WTC11 (cell line): ENCODE measurements at regions not wholly inside any gene's neighbourhood (a gene's known extent, or its start where the extent isn't known, plus 50 kb on each side); places are given as distances from the start of the nearest gene placed in this dataset.
A peak's percentile ranks its signal among the peaks of the same experiment; 100 is the strongest.

Source experiments
- ATAC-seq: fragments of 200-7000 bp; cut with Tn5 transposase; 2 replicates; pipeline ENCODE4 v1.10.0; 2021; ENCODE audit warnings: mild to moderate bottlenecking, moderate library complexity
- CTCF ChIA-PET: fragments of 300-600 bp; sonication (Branson Sonifier 250); formaldehyde crosslinking; loops from one replicate; lab custom pipeline; 2021; ENCODE audit warnings: antibody characterized with exemption; lab: Charles Lee
- POLR2A ChIA-PET: fragments of 350-600 bp; sonication (Branson Sonifier 250); formaldehyde crosslinking; loops from one replicate; lab custom pipeline; 2021; ENCODE audit warnings: antibody characterized with exemption; lab: Charles Lee
- DNase-seq: peaks from one replicate; pipeline ENCODE4 v3.0.0; 2021; ENCODE audit warnings: low spot score
- H3K27ac Mint-ChIP-seq: 2 replicates; pipeline ENCODE4 v1.8.0; 2021; ENCODE audit warnings: mixed read lengths
- H3K27me3 Mint-ChIP-seq: 2 replicates; pipeline ENCODE4 v1.8.0; 2021; ENCODE audit warnings: low read depth, mild to moderate bottlenecking, moderate library complexity, mixed read lengths
- H3K36me3 Mint-ChIP-seq: 2 replicates; pipeline ENCODE4 v1.8.0; 2021; ENCODE audit warnings: mixed read lengths
- H3K4me1 Mint-ChIP-seq: 2 replicates; pipeline ENCODE4 v1.8.0; 2022; ENCODE audit warnings: mixed read lengths
- H3K4me3 Mint-ChIP-seq: 2 replicates; pipeline ENCODE4 v1.8.0; 2021; ENCODE audit warnings: mild to moderate bottlenecking, moderate library complexity, mixed read lengths
- H3K9me3 Mint-ChIP-seq: 2 replicates; pipeline ENCODE4 v1.8.0; 2021; ENCODE audit warnings: mixed read lengths
- AR ChIP-seq: fragments of 250-450 bp; sonication (Bioruptor Pico); IDR thresholded peaks from 2 replicates; pipeline ENCODE4 v1.9.0; 2021; ENCODE audit warnings: mild to moderate bottlenecking
- CREM ChIP-seq: sonication (generic); formaldehyde crosslinking; IDR thresholded peaks from 2 replicates; pipeline ENCODE4 v1.8.1; 2022; ENCODE audit warnings: mild to moderate bottlenecking, missing genetic modification reagents, moderate library complexity
- E2F1 ChIP-seq: sonication (generic); formaldehyde crosslinking; IDR thresholded peaks from 2 replicates; pipeline ENCODE4 v1.8.0; 2022; ENCODE audit warnings: mild to moderate bottlenecking, missing genetic modification reagents
- ESRRA ChIP-seq: sonication (generic); formaldehyde crosslinking; IDR thresholded peaks from 2 replicates; pipeline ENCODE4 v1.8.1; 2022; ENCODE audit warnings: mild to moderate bottlenecking, missing genetic modification reagents, borderline replicate concordance
- FOXP1 ChIP-seq: sonication (generic); formaldehyde crosslinking; IDR thresholded peaks from 2 replicates; pipeline ENCODE4 v1.8.0; 2022; ENCODE audit warnings: missing genetic modification reagents, mild to moderate bottlenecking, moderate library complexity, borderline replicate concordance
- HMGA2 ChIP-seq: fragments of 250-450 bp; sonication (Bioruptor Pico); IDR thresholded peaks from 2 replicates; pipeline ENCODE4 v1.4.0; 2021; ENCODE audit warnings: mild to moderate bottlenecking, moderate library complexity
- JAZF1 ChIP-seq: fragments of 250-450 bp; sonication (Bioruptor Pico); IDR thresholded peaks from 2 replicates; pipeline ENCODE4 v1.9.0; 2021; ENCODE audit warnings: moderate library complexity, mild to moderate bottlenecking, inconsistent platforms
- JUN ChIP-seq: sonication (generic); formaldehyde crosslinking; IDR thresholded peaks from 2 replicates; pipeline ENCODE4 v1.8.0; 2023; ENCODE audit warnings: mild to moderate bottlenecking, missing genetic modification reagents
- MLX ChIP-seq: sonication (generic); formaldehyde crosslinking; IDR thresholded peaks from 2 replicates; pipeline ENCODE4 v1.8.1; 2023; ENCODE audit warnings: mild to moderate bottlenecking, missing genetic modification reagents, moderate library complexity
- MYBL2 ChIP-seq: sonication (generic); formaldehyde crosslinking; IDR thresholded peaks from 2 replicates; pipeline ENCODE4 v1.8.1; 2023; ENCODE audit warnings: mild to moderate bottlenecking, moderate library complexity, missing genetic modification reagents
- NFATC4 ChIP-seq: fragments of 250-450 bp; sonication (Bioruptor Pico); IDR thresholded peaks from 2 replicates; pipeline ENCODE4 v1.9.0; 2021; ENCODE audit warnings: mild to moderate bottlenecking
- NR3C1 ChIP-seq: sonication (generic); formaldehyde crosslinking; conservative IDR thresholded peaks from 2 replicates; pipeline ENCODE4 v1.8.1; 2023; ENCODE audit warnings: low read depth, mild to moderate bottlenecking, missing genetic modification reagents
- PRRX2 ChIP-seq: fragments of 250-450 bp; sonication (Bioruptor Pico); IDR thresholded peaks from 2 replicates; pipeline ENCODE4 v1.8.0; 2021; ENCODE audit warnings: mild to moderate bottlenecking
- ZNF396 ChIP-seq: fragments of 250-450 bp; sonication (Bioruptor Pico); IDR thresholded peaks from 2 replicates; pipeline ENCODE4 v1.8.0; 2021; ENCODE audit warnings: mild to moderate bottlenecking, moderate library complexity, borderline replicate concordance
- TF ChIP-seq, protein P1 (sequence below): sonication (generic); formaldehyde crosslinking; IDR thresholded peaks from 2 replicates; pipeline ENCODE4 v1.8.0; 2023; ENCODE audit warnings: missing genetic modification reagents, mild to moderate bottlenecking, borderline replicate concordance
- TF ChIP-seq, protein P2 (sequence below): sonication (generic); formaldehyde crosslinking; IDR thresholded peaks from 2 replicates; pipeline ENCODE4 v1.8.1; 2022; ENCODE audit warnings: low read depth, missing genetic modification reagents, borderline replicate concordance

DNA sequence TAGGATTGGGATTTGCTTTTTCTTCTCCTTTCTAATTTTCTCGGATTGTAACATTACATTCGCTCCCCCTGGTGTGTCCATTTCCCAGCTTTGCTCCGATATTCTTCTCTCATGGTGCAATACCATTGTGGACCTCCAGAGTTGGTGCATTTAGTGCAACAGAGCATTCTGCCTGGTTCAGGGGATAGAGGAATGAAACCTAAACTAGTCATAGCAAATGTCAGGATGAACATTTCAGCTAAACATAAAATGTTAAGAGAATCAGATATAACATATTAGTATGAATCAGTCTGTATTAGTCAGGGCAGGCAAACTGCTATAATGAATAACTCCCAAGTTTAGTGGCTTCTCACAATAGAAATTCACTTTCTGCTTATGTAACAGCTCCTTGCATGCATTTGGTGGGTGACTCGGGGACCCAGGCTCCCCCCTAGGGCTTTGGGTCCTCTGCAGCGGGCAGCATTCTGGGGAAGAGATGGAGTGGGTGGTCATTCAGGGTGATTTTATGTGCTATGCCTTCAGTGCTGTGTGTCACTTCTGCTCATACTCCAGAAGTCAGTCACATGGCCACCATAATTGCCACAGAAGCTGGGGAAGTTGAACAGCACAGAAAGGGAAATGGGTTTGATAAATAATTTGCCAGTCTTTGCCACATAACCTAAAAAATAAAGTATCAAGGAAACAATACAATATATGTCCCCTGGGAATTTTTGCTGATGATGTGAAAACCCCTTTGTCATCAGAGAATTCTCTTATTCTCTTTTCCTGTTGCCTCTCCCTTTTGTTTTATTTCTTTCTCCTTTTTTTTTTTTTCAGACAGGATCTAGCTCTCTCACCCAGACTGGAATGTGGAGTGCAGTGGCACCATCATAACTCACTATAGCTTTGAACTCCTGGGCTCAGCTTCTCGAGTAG lies 111.0 kb downstream of the HSPH1 start:
- no peaks in the 10 kb centered on the region for H3K36me3 Mint-ChIP-seq
- H3K4me1 Mint-ChIP-seq, result peaks cover 6% of the 10 kb centered on the region
- no peak for DNase-seq
- H3K27ac Mint-ChIP-seq, result no peak overlapping the region
- H3K9me3 Mint-ChIP-seq, result no peaks in the 10 kb centered on the region
- CTCF ChIA-PET, result interaction anchor here (0.5 to 2.5 kb wide), 17 partner anchors 10 to 1750 kb away, joined by 3 to 13 read pairs (median 4); partner anchors contain the start of gene TEX26
- ATAC-seq, result peak; percentile 27; the same call in 1 of the 2 replicates
- H3K4me3 Mint-ChIP-seq, result no peak overlapping the region
- TF ChIP-seq ZNF396 (CRISPR knock-in tag) (no peak), AR (CRISPR knock-in tag) (no peak)
- TF ChIP-seq, all 79 proteins: peak for 0
- POLR2A ChIA-PET, result no interaction called here
- H3K27me3 Mint-ChIP-seq, result no peaks in the 10 kb centered on the region

GRCh38 chr13:31049833-31050232 lies 111.9 kb downstream of the HSPH1 start:
- DNase-seq (no peak), ATAC-seq (no peak)
- Mint-ChIP-seq H3K4me1 (peaks cover 9% of the 10 kb centered on the region), H3K27ac (no peak overlapping the region), H3K27me3 (no peaks in the 10 kb centered on the region)
- CTCF ChIA-PET, result interaction anchor here (0.5 to 2.5 kb wide), 7 partner anchors 25 to 244 kb away, joined by 3 to 11 read pairs (median 3); no protein-coding TSS in a partner anchor
- no peak for TF ChIP-seq FOXP1
- TF ChIP-seq, all 79 proteins: peak for 0
- Mint-ChIP-seq H3K36me3 (no peaks in the 10 kb centered on the region), H3K4me3 (no peak overlapping the region), H3K9me3 (no peaks in the 10 kb centered on the region)
- POLR2A ChIA-PET, result no interaction called here

GRCh38 chr13:31049083-31049482 lies 112.6 kb downstream of the HSPH1 start:
- ChIA-PET CTCF (interaction anchor here (0.7 to 2.7 kb wide), 9 partner anchors 8 to 243 kb away, joined by 3 to 19 read pairs (median 3); no protein-coding TSS in a partner anchor), POLR2A (no interaction called here)
- no peak for ATAC-seq
- no peak overlapping the region for H3K27ac Mint-ChIP-seq
- H3K4me1 Mint-ChIP-seq, result peaks cover 11% of the 10 kb centered on the region
- no peak for DNase-seq
- TF ChIP-seq PRRX2 (CRISPR knock-in tag), result no peak
- no peak for TF ChIP-seq ESRRA
- TF ChIP-seq NR3C1 (CRISPR knock-in tag), result no peak
- TF ChIP-seq, all 79 proteins: peak for 0
- Mint-ChIP-seq H3K36me3 (no peaks in the 10 kb centered on the region), H3K9me3 (no peaks in the 10 kb centered on the region), H3K27me3 (no peaks in the 10 kb centered on the region), H3K4me3 (no peak overlapping the region)

DNA sequence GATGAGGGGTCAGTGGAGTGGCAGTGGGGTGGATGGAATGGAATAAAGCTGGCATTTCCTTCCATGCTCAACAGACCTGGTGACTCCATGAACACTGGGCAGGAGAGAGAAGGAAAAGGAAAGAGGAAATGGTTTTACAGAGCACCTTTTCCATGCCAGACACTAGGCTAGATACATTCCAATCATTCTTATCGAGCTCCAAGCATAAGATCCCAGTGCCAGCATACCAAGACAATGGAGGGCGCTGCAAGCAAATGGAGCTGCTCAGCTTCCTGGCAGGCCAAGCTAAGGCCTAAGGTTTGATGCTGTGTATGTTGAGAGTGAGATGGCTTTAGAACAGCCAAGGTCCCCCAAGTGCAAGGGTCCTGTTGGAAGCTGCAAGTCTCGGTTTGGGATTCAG lies 113.2 kb downstream of the HSPH1 start:
- Mint-ChIP-seq H3K9me3 (no peaks in the 10 kb centered on the region), H3K4me1 (peaks cover 11% of the 10 kb centered on the region), H3K27me3 (no peaks in the 10 kb centered on the region), H3K27ac (no peak overlapping the region), H3K4me3 (no peak overlapping the region), H3K36me3 (no peaks in the 10 kb centered on the region)
- DNase-seq (no peak), ATAC-seq (peak; percentile 18)
- CTCF ChIA-PET, result interaction anchor here (0.7 to 2.7 kb wide), 10 partner anchors 8 to 185 kb away, joined by 3 to 19 read pairs (median 3); no protein-coding TSS in a partner anchor
- POLR2A ChIA-PET, result interaction anchor here (0.5 kb wide), 1 partner anchor 397 kb away, joined by 3 read pairs; no protein-coding TSS in a partner anchor
- TF ChIP-seq JAZF1 (CRISPR knock-in tag) (no peak), ESRRA (no peak), MLX (CRISPR knock-in tag) (no peak), E2F1 (CRISPR knock-in tag) (no peak), NFATC4 (CRISPR knock-in tag) (no peak), CREM (CRISPR knock-in tag) (no peak), HMGA2 (no peak), MYBL2 (CRISPR knock-in tag) (no peak), JUN (CRISPR knock-in tag) (no peak)
- TF ChIP-seq, protein P1, sequence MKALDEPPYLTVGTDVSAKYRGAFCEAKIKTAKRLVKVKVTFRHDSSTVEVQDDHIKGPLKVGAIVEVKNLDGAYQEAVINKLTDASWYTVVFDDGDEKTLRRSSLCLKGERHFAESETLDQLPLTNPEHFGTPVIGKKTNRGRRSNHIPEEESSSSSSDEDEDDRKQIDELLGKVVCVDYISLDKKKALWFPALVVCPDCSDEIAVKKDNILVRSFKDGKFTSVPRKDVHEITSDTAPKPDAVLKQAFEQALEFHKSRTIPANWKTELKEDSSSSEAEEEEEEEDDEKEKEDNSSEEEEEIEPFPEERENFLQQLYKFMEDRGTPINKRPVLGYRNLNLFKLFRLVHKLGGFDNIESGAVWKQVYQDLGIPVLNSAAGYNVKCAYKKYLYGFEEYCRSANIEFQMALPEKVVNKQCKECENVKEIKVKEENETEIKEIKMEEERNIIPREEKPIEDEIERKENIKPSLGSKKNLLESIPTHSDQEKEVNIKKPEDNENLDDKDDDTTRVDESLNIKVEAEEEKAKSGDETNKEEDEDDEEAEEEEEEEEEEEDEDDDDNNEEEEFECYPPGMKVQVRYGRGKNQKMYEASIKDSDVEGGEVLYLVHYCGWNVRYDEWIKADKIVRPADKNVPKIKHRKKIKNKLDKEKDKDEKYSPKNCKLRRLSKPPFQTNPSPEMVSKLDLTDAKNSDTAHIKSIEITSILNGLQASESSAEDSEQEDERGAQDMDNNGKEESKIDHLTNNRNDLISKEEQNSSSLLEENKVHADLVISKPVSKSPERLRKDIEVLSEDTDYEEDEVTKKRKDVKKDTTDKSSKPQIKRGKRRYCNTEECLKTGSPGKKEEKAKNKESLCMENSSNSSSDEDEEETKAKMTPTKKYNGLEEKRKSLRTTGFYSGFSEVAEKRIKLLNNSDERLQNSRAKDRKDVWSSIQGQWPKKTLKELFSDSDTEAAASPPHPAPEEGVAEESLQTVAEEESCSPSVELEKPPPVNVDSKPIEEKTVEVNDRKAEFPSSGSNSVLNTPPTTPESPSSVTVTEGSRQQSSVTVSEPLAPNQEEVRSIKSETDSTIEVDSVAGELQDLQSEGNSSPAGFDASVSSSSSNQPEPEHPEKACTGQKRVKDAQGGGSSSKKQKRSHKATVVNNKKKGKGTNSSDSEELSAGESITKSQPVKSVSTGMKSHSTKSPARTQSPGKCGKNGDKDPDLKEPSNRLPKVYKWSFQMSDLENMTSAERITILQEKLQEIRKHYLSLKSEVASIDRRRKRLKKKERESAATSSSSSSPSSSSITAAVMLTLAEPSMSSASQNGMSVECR, result no peak
- TF ChIP-seq, protein P2, sequence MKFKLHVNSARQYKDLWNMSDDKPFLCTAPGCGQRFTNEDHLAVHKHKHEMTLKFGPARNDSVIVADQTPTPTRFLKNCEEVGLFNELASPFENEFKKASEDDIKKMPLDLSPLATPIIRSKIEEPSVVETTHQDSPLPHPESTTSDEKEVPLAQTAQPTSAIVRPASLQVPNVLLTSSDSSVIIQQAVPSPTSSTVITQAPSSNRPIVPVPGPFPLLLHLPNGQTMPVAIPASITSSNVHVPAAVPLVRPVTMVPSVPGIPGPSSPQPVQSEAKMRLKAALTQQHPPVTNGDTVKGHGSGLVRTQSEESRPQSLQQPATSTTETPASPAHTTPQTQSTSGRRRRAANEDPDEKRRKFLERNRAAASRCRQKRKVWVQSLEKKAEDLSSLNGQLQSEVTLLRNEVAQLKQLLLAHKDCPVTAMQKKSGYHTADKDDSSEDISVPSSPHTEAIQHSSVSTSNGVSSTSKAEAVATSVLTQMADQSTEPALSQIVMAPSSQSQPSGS (CRISPR knock-in tag), result no peak
